ENCODE measurements at regions not wholly inside any gene's neighbourhood (a gene's known extent, or its start where the extent isn't known, plus 50 kb on each side); places are given as distances from the start of the nearest gene placed in this dataset.

GRCh38 chr16:54462771-54463170 is 176.2 kb upstream of the IRX3 start:
- DNase-seq, result peak; percentile 48

GRCh38 chr16:54462151-54462651 is 175.6 kb upstream of the IRX3 start:
- DNase-seq, result peak; percentile 90

GRCh38 chr16:54460263-54460860 is 173.8 kb upstream of the IRX3 start:
- no peak for DNase-seq

GRCh38 chr16:54459509-54460262 is 173.1 kb upstream of the IRX3 start:
- DNase-seq, result peak; percentile 96

- no peak for DNase-seq
These were observed 172.3 kb upstream of the IRX3 start for GRCh38 chr16:54458923-54459322.

GRCh38 chr16:54456291-54456690 is 169.7 kb upstream of the IRX3 start:
- DNase-seq, result no peak

GRCh38 chr16:54455030-54455725 is 168.6 kb upstream of the IRX3 start:
- no peak for DNase-seq

GRCh38 chr16:54454616-54455015 is 168.0 kb upstream of the IRX3 start:
- DNase-seq, result no peak

- no peak for DNase-seq
These were observed 167.3 kb upstream of the IRX3 start for GRCh38 chr16:54453871-54454270.

- DNase-seq, result peak; percentile 93
These were observed 161.2 kb upstream of the IRX3 start for GRCh38 chr16:54447576-54448440.

- peak; percentile 95 for DNase-seq
These were observed 160.1 kb upstream of the IRX3 start for GRCh38 chr16:54446639-54447038.

GRCh38 chr16:54444851-54445458 is 158.4 kb upstream of the IRX3 start:
- DNase-seq, result peak; percentile 57

GRCh38 chr16:54443839-54444238 is 157.3 kb upstream of the IRX3 start:
- DNase-seq, result no peak

GRCh38 chr16:54443352-54443751 is 156.8 kb upstream of the IRX3 start:
- DNase-seq, result no peak

- DNase-seq, result no peak
These were observed 156.3 kb upstream of the IRX3 start for GRCh38 chr16:54442864-54443263.

GRCh38 chr16:54438469-54438868 is 151.9 kb upstream of the IRX3 start:
- DNase-seq, result no peak

- DNase-seq, result no peak
These were observed 151.3 kb upstream of the IRX3 start for GRCh38 chr16:54437921-54438320.

- DNase-seq, result no peak
These were observed 150.8 kb upstream of the IRX3 start for GRCh38 chr16:54437401-54437800.

GRCh38 chr16:54436346-54436745 is 149.8 kb upstream of the IRX3 start:
- DNase-seq, result no peak

GRCh38 chr16:54434859-54435258 is 148.3 kb upstream of the IRX3 start:
- DNase-seq, result no peak

- no peak for DNase-seq
These were observed 146.3 kb upstream of the IRX3 start for GRCh38 chr16:54432897-54433229.

All from fibroblast of skin of right quadriceps (primary cell).